ENCODE measurements at regions not wholly inside any gene's neighbourhood (a gene's known extent, or its start where the extent isn't known, plus 50 kb on each side); places are given as distances from the start of the nearest gene placed in this dataset.

- Histone ChIP-seq H3K9me3 (no peaks in the 10 kb centered on the region), H4K20me1 (ENCODE audit: insufficient read depth) (no peaks in the 10 kb centered on the region), H3K27ac (ENCODE audit: low read depth in 2 of 2, low read length in 1 of 2) (no peak overlapping the region), H3K4me1 (ENCODE audit: control insufficient read depth in 1 of 2, insufficient read depth in 2 of 2, low read depth in 1 of 2, low read length in 1 of 2) (no peaks in the 10 kb centered on the region), H3K79me2 (ENCODE audit: insufficient read depth) (no peaks in the 10 kb centered on the region), H3F3A (replicated peaks; ENCODE audit: insufficient read depth) (no peaks in the 10 kb centered on the region), H3K4me2 (no peak overlapping the region), H3K27me3 (ENCODE audit: insufficient read depth) (peaks cover 30% of the 10 kb centered on the region; the same call in 1 of the 2 replicates), H3K9ac (no peak overlapping the region), H2AFZ (ENCODE audit: low read depth) (no peak overlapping the region), H3K4me3 (ENCODE audit: low read depth in 2 of 2, low read length in 1 of 2) (no peak overlapping the region), H3K9me2 (no peaks in the 10 kb centered on the region), H3K36me3 (replicated peaks in 1 of 2; ENCODE audit: control insufficient read depth in 1 of 2, insufficient read depth in 2 of 2, low read length in 1 of 2) (no peaks in the 10 kb centered on the region)
- TF ChIP-seq FOXM1 (IDR thresholded peaks at IDR 0.05; ENCODE audit: low read depth) (no peak), TCF12 (IDR thresholded peaks at IDR 0.05) (no peak), JUND (IDR thresholded peaks at IDR 0.05) (no peak), CTCF (IDR thresholded peaks at IDR 0.05) (no peak), EP300 (IDR thresholded peaks at IDR 0.05; ENCODE audit: borderline replicate concordance in 1 of 2, low read depth in 1 of 2, low read length in 1 of 2) (no peak), TEAD4 (IDR thresholded peaks at IDR 0.05; ENCODE audit: borderline replicate concordance, insufficient read depth) (no peak), GABPA (IDR thresholded peaks at IDR 0.05; ENCODE audit: low read depth) (no peak), MEF2A (IDR thresholded peaks at IDR 0.05; ENCODE audit: borderline replicate concordance, low read depth) (no peak), RFX5 (IDR thresholded peaks at IDR 0.05; ENCODE audit: low read length) (no peak)
- TF ChIP-seq, protein P1, sequence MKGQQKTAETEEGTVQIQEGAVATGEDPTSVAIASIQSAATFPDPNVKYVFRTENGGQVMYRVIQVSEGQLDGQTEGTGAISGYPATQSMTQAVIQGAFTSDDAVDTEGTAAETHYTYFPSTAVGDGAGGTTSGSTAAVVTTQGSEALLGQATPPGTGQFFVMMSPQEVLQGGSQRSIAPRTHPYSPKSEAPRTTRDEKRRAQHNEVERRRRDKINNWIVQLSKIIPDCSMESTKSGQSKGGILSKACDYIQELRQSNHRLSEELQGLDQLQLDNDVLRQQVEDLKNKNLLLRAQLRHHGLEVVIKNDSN (IDR thresholded peaks at IDR 0.05; ENCODE audit: borderline replicate concordance, low read depth): no peak
- TF ChIP-seq, protein P2, sequence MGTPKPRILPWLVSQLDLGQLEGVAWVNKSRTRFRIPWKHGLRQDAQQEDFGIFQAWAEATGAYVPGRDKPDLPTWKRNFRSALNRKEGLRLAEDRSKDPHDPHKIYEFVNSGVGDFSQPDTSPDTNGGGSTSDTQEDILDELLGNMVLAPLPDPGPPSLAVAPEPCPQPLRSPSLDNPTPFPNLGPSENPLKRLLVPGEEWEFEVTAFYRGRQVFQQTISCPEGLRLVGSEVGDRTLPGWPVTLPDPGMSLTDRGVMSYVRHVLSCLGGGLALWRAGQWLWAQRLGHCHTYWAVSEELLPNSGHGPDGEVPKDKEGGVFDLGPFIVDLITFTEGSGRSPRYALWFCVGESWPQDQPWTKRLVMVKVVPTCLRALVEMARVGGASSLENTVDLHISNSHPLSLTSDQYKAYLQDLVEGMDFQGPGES (IDR thresholded peaks at IDR 0.05; ENCODE audit: low read depth, low read length): no peak
- 2% methylated on average over 16 of the region's 16 CpGs for WGBS (ENCODE audit: low lambda C conversion rate)
- DNase-seq: no peak
- ChIA-PET CTCF (no interaction called here), POLR2A (no interaction called here)
Measured at GRCh38 chr5:3337812-3338541, 257.7 kb upstream of the IRX1 start.

GRCh38 chr5:3336666-3337065 lies 259.0 kb upstream of the IRX1 start:
- 15% methylated on average over 4 of the region's 11 CpGs for WGBS (ENCODE audit: low lambda C conversion rate)

More at GRCh38 chr5:3336666-3337065, 259.0 kb upstream of the IRX1 start:
- no peaks in the 10 kb centered on the region for H3K9me3 ChIP-seq
- no peak for DNase-seq
- no peaks in the 10 kb centered on the region for H3K79me2 ChIP-seq (ENCODE audit: insufficient read depth)
- no peaks in the 10 kb centered on the region for H3K4me1 ChIP-seq (ENCODE audit: control insufficient read depth in 1 of 2, insufficient read depth in 2 of 2, low read depth in 1 of 2, low read length in 1 of 2)
- no peak overlapping the region for H3K27ac ChIP-seq (ENCODE audit: low read depth in 2 of 2, low read length in 1 of 2)
- H3K9ac ChIP-seq: no peak overlapping the region
- H4K20me1 ChIP-seq (ENCODE audit: insufficient read depth): no peaks in the 10 kb centered on the region
- no peak overlapping the region for H3K4me2 ChIP-seq
- no peaks in the 10 kb centered on the region for H3F3A ChIP-seq (replicated peaks; ENCODE audit: insufficient read depth)
- ChIA-PET POLR2A (no interaction called here), CTCF (no interaction called here)
- H3K27me3 ChIP-seq (ENCODE audit: insufficient read depth): peaks cover 21% of the 10 kb centered on the region; the same call in 1 of the 2 replicates
- H3K36me3 ChIP-seq (replicated peaks in 1 of 2; ENCODE audit: control insufficient read depth in 1 of 2, insufficient read depth in 2 of 2, low read length in 1 of 2): no peaks in the 10 kb centered on the region
- H2AFZ ChIP-seq (ENCODE audit: low read depth): no peak overlapping the region
- no peaks in the 10 kb centered on the region for H3K9me2 ChIP-seq
- TF ChIP-seq EZH2phosphoT487 (IDR thresholded peaks at IDR 0.05; ENCODE audit: borderline replicate concordance, low read depth): no peak
- no peak for TF ChIP-seq TCF12 (IDR thresholded peaks at IDR 0.05)
- TF ChIP-seq SMC3 (IDR thresholded peaks at IDR 0.05; ENCODE audit: low read depth, low read length): no peak
- TF ChIP-seq RAD21 (IDR thresholded peaks at IDR 0.05; ENCODE audit: low read length): no peak
- no peak for TF ChIP-seq SIN3A (IDR thresholded peaks at IDR 0.05; ENCODE audit: borderline replicate concordance, low read depth, low read length)
- no peak for TF ChIP-seq CHD2 (IDR thresholded peaks at IDR 0.05; ENCODE audit: low read length, partially characterized antibody)
- no peak for TF ChIP-seq FOXJ3 (CRISPR knock-in tag; IDR thresholded peaks at IDR 0.05)
- TF ChIP-seq MEF2A (IDR thresholded peaks at IDR 0.05; ENCODE audit: borderline replicate concordance, low read depth): no peak
- TF ChIP-seq CTCF (IDR thresholded peaks at IDR 0.05): no peak
- no peak overlapping the region for H3K4me3 ChIP-seq (ENCODE audit: low read depth in 2 of 2, low read length in 1 of 2)
